ENCODE measurements at regions not wholly inside any gene's neighbourhood (a gene's known extent, or its start where the extent isn't known, plus 50 kb on each side); places are given as distances from the start of the nearest gene placed in this dataset.

DNA sequence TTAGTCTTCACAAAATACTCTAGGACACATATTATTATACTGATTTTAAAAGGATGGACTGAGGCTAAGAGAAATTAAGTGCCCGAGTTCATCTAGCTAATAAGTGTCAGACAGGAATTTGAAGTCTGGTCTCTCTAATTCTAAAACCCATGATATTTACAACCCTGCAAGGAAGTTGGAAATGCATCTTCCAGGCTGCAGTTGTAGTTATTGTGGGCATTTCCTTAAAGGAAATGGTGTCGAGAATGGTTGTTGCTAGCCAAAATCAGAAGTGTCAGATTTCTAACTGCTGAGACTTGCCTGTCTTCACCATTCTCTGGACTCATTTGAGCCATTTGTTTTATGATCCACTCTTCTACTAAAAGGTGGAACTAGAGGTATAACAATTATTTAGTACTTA lies 82.5 kb downstream of the FAT4 start:
- TF ChIP-seq, protein P1, sequence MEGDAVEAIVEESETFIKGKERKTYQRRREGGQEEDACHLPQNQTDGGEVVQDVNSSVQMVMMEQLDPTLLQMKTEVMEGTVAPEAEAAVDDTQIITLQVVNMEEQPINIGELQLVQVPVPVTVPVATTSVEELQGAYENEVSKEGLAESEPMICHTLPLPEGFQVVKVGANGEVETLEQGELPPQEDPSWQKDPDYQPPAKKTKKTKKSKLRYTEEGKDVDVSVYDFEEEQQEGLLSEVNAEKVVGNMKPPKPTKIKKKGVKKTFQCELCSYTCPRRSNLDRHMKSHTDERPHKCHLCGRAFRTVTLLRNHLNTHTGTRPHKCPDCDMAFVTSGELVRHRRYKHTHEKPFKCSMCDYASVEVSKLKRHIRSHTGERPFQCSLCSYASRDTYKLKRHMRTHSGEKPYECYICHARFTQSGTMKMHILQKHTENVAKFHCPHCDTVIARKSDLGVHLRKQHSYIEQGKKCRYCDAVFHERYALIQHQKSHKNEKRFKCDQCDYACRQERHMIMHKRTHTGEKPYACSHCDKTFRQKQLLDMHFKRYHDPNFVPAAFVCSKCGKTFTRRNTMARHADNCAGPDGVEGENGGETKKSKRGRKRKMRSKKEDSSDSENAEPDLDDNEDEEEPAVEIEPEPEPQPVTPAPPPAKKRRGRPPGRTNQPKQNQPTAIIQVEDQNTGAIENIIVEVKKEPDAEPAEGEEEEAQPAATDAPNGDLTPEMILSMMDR (IDR thresholded peaks at IDR 0.05): no peak
- TF ChIP-seq ZFX (IDR thresholded peaks at IDR 0.05; ENCODE audit: borderline replicate concordance): no peak

Data from 22Rv1 (cell line).